LNCaP clone FGC (cell line): ENCODE measurements at regions not wholly inside any gene's neighbourhood (a gene's known extent, or its start where the extent isn't known, plus 50 kb on each side); places are given as distances from the start of the nearest gene placed in this dataset.

Experiments
- DNase-seq: peaks from one replicate; pipeline ENCODE4 v3.0.0-alpha.2; 2011; ENCODE audit warnings: low read depth
- H3K4me3 ChIP-seq: 2 replicates; pipeline ENCODE4 v1.5.1; 2011; ENCODE audit warnings: mild to moderate bottlenecking, low read depth, low read length, control low read depth
- TF ChIP-seq, protein P1 (sequence below): IDR thresholded peaks from 2 replicates; pipeline ENCODE4 v1.5.1; 2012; ENCODE audit warnings: mild to moderate bottlenecking; ENCODE audit not compliant: control insufficient read depth, insufficient read depth; ENCODE audit errors: extremely low read depth

DNA sequence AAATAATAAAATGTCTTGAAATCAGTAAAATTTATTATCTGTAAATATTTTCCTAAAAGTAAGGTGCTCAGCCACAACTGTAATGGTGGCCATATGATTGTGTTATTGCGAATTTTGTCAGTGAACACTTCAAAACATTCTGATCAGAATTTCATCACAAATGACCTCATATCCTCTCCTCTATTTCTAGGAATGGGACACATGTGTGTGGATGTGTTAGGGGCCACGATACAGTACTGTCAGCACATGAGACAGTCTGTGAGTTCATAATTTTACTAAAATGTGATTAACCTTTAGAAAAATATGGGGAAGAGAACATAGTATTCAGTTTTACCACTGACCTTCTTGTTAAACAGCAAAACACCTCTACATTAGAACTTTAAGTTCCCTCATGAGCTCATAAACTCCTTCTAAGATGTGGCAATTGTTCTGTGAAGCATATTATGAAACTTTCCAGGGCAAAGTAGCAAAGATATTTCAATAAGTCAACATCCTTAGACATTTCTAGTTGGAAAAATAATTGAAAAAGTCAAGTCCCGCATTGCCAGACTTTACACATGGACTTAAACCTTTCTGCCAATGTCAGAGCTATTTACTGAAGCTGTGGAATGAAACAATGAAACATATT lies 158.2 kb upstream of the ABI3BP start:
- DNase-seq: no peak
- H3K4me3 ChIP-seq: no peak overlapping the region
- TF ChIP-seq, protein P1, sequence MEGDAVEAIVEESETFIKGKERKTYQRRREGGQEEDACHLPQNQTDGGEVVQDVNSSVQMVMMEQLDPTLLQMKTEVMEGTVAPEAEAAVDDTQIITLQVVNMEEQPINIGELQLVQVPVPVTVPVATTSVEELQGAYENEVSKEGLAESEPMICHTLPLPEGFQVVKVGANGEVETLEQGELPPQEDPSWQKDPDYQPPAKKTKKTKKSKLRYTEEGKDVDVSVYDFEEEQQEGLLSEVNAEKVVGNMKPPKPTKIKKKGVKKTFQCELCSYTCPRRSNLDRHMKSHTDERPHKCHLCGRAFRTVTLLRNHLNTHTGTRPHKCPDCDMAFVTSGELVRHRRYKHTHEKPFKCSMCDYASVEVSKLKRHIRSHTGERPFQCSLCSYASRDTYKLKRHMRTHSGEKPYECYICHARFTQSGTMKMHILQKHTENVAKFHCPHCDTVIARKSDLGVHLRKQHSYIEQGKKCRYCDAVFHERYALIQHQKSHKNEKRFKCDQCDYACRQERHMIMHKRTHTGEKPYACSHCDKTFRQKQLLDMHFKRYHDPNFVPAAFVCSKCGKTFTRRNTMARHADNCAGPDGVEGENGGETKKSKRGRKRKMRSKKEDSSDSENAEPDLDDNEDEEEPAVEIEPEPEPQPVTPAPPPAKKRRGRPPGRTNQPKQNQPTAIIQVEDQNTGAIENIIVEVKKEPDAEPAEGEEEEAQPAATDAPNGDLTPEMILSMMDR: no peak

GRCh38 chr3:101150504-101150903 lies 157.3 kb upstream of the ABI3BP start:
- H3K4me3 ChIP-seq: no peak overlapping the region
- DNase-seq: no peak
- TF ChIP-seq, protein P1: no peak

DNA sequence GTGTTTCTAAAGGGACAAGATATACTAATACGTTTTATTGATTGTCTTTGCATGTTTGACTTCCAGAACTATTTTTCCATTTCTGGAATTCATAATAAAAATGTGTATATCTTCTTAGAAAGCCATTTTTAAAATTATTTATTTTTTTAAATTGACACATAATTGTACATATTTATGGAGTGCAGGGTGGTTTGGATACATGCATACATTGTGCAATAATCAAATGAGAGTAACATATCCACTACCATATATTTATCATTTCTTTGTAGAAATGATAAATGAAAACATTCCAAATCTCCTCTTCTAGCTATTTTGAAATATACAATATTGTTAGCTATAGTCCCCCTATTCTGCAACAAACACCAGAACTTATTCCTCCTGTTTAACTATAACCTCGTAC lies 156.5 kb upstream of the ABI3BP start:
- TF ChIP-seq, protein P1: no peak
- no peak for DNase-seq
- H3K4me3 ChIP-seq: no peak overlapping the region

DNA sequence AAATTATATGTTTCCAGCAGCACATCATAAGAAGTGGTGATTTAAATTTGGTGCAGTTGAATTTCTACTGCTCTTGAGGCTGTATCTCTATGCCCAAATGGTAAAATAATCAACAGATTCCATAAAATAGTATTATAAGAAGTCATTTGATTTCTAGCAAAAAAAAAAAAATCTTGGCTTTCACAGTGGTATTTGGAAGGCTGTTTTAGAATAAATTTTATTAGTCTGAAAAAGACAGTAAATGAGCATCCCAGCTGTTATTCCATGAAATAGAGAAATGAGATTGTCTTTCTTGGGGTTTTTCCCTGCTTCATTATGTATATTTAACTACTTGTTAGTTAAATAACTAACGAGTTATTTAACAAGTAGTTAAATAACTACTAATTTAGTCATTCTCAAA lies 156.0 kb upstream of the ABI3BP start:
- no peak for DNase-seq
- H3K4me3 ChIP-seq: no peak overlapping the region
- TF ChIP-seq, protein P1: no peak

DNA sequence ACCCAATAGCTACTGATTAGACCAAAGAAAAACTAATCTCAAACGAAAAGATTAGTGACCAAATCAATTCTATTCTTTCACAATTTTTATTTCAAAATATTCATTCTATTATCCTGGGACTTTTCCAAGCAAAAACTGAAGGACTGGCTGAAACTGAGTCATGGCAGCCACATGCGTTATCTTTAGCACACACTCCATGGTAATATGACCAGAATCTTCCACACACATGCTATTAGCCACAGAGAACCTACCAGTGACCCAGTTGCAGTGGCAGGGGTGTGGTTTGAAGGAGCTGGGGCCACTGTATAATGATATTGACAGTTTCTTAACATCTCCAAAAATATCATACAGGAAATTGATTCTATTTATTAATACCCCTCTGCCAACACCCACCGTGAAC lies 154.8 kb upstream of the ABI3BP start:
- no peak for DNase-seq
- no peak overlapping the region for H3K4me3 ChIP-seq
- TF ChIP-seq, protein P1: no peak

- H3K4me3 ChIP-seq: no peak overlapping the region
- DNase-seq: no peak
- TF ChIP-seq, protein P1: no peak
Observed at GRCh38 chr3:101146946-101147345, 153.7 kb upstream of the ABI3BP start.

- H3K4me3 ChIP-seq: no peak overlapping the region
- TF ChIP-seq, protein P1: no peak
- no peak for DNase-seq
Observed at GRCh38 chr3:101144105-101144504, 150.9 kb upstream of the ABI3BP start.
